ENCODE measurements at regions not wholly inside any gene's neighbourhood (a gene's known extent, or its start where the extent isn't known, plus 50 kb on each side); places are given as distances from the start of the nearest gene placed in this dataset.

- H3K4me3 ChIP-seq (ENCODE audit: control insufficient read depth, low read depth, low read length): no peak overlapping the region
- TF ChIP-seq CTCF (IDR thresholded peaks at IDR 0.05; ENCODE audit: control insufficient read depth, insufficient read depth, low read depth, low read length, missing control alignments): no peak
- DNase-seq (ENCODE audit: low read depth): no peak
Observed at GRCh38 chr1:30416221-30416820, 307.1 kb downstream of the MATN1 start.

GRCh38 chr1:30415171-30415940, 308.0 kb downstream of the MATN1 start:
- H3K4me3 ChIP-seq (ENCODE audit: control insufficient read depth, low read depth, low read length): no peak overlapping the region
- no peak for DNase-seq (ENCODE audit: low read depth)
- TF ChIP-seq CTCF (IDR thresholded peaks at IDR 0.05; ENCODE audit: control insufficient read depth, insufficient read depth, low read depth, low read length, missing control alignments): no peak

GRCh38 chr1:30414851-30415165, 308.6 kb downstream of the MATN1 start:
- DNase-seq (ENCODE audit: low read depth): no peak
- H3K4me3 ChIP-seq (ENCODE audit: control insufficient read depth, low read depth, low read length): no peak overlapping the region
- TF ChIP-seq CTCF (IDR thresholded peaks at IDR 0.05; ENCODE audit: control insufficient read depth, insufficient read depth, low read depth, low read length, missing control alignments): no peak

GRCh38 chr1:30414086-30414850, 309.1 kb downstream of the MATN1 start:
- no peak overlapping the region for H3K4me3 ChIP-seq (ENCODE audit: control insufficient read depth, low read depth, low read length)
- no peak for TF ChIP-seq CTCF (IDR thresholded peaks at IDR 0.05; ENCODE audit: control insufficient read depth, insufficient read depth, low read depth, low read length, missing control alignments)
- DNase-seq (ENCODE audit: low read depth): no peak

GRCh38 chr1:30413606-30414005, 309.8 kb downstream of the MATN1 start:
- H3K4me3 ChIP-seq (ENCODE audit: control insufficient read depth, low read depth, low read length): no peak overlapping the region
- no peak for TF ChIP-seq CTCF (IDR thresholded peaks at IDR 0.05; ENCODE audit: control insufficient read depth, insufficient read depth, low read depth, low read length, missing control alignments)
- DNase-seq (ENCODE audit: low read depth): no peak

GRCh38 chr1:30413111-30413440, 310.3 kb downstream of the MATN1 start:
- H3K4me3 ChIP-seq (ENCODE audit: control insufficient read depth, low read depth, low read length): no peak overlapping the region
- no peak for TF ChIP-seq CTCF (IDR thresholded peaks at IDR 0.05; ENCODE audit: control insufficient read depth, insufficient read depth, low read depth, low read length, missing control alignments)
- no peak for DNase-seq (ENCODE audit: low read depth)

All from AG09309 (cell line).